NB4 (cell line): ENCODE measurements at regions not wholly inside any gene's neighbourhood (a gene's known extent, or its start where the extent isn't known, plus 50 kb on each side); places are given as distances from the start of the nearest gene placed in this dataset.

Experiments
- CTCF ChIP-seq: IDR thresholded peaks from one replicate; pipeline ENCODE4 v1.5.1; 2012; ENCODE audit warnings: low read depth, low read length
- MYC ChIP-seq: IDR thresholded peaks from 2 replicates; pipeline ENCODE4 v1.6.1; 2011; ENCODE audit warnings: low read depth, low read length
- TF ChIP-seq, protein P1 (sequence below): IDR thresholded peaks from 2 replicates; pipeline ENCODE4 v1.6.1; 2011; ENCODE audit warnings: low read depth, low read length

- no peak for TF ChIP-seq CTCF
- TF ChIP-seq, protein P1, sequence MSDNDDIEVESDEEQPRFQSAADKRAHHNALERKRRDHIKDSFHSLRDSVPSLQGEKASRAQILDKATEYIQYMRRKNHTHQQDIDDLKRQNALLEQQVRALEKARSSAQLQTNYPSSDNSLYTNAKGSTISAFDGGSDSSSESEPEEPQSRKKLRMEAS, result no peak
- no peak for TF ChIP-seq MYC
These were observed 111.1 kb downstream of the OAT start for GRCh38 chr10:124307591-124307990.
